GM18502 (cell line): ENCODE measurements at regions not wholly inside any gene's neighbourhood (a gene's known extent, or its start where the extent isn't known, plus 50 kb on each side); places are given as distances from the start of the nearest gene placed in this dataset.

Experiments used
- ATAC-seq: cut with Tn5 transposase; IDR thresholded peaks from one replicate; pipeline ENCODE4 v1.9.1; 2021; ENCODE audit warnings: mild to moderate bottlenecking; ENCODE audit not compliant: unreplicated experiment, poor library complexity

- ATAC-seq, result no peak
These were observed 181.4 kb downstream of the CXCL12 start for GRCh38 chr10:44203535-44203934.

- no peak for ATAC-seq
These were observed 181.9 kb downstream of the CXCL12 start for GRCh38 chr10:44202952-44203351.

- no peak for ATAC-seq
These were observed 183.2 kb downstream of the CXCL12 start for GRCh38 chr10:44201656-44202055.

GRCh38 chr10:44201011-44201410 lies 183.9 kb downstream of the CXCL12 start:
- no peak for ATAC-seq

GRCh38 chr10:44199991-44200655 lies 184.8 kb downstream of the CXCL12 start:
- ATAC-seq, result no peak

- ATAC-seq, result no peak
These were observed 185.6 kb downstream of the CXCL12 start for GRCh38 chr10:44199267-44199666.

- ATAC-seq, result no peak
These were observed 186.2 kb downstream of the CXCL12 start for GRCh38 chr10:44198780-44199097.

- ATAC-seq, result no peak
These were observed 186.7 kb downstream of the CXCL12 start for GRCh38 chr10:44198096-44198779.

GRCh38 chr10:44197646-44198045 lies 187.3 kb downstream of the CXCL12 start:
- ATAC-seq, result no peak

GRCh38 chr10:44196336-44196735 lies 188.6 kb downstream of the CXCL12 start:
- ATAC-seq, result no peak

- no peak for ATAC-seq
These were observed 188.9 kb downstream of the CXCL12 start for GRCh38 chr10:44196008-44196320.

GRCh38 chr10:44195112-44196007 lies 189.5 kb downstream of the CXCL12 start:
- no peak for ATAC-seq

- ATAC-seq, result no peak
These were observed 190.5 kb downstream of the CXCL12 start for GRCh38 chr10:44194435-44194834.

- no peak for ATAC-seq
These were observed 191.2 kb downstream of the CXCL12 start for GRCh38 chr10:44193567-44194220.

GRCh38 chr10:44193166-44193565 lies 191.7 kb downstream of the CXCL12 start:
- no peak for ATAC-seq

- no peak for ATAC-seq
These were observed 192.5 kb downstream of the CXCL12 start for GRCh38 chr10:44192435-44192834.

GRCh38 chr10:44190541-44190940 lies 194.4 kb downstream of the CXCL12 start:
- no peak for ATAC-seq

GRCh38 chr10:44186821-44187220 lies 198.1 kb downstream of the CXCL12 start:
- no peak for ATAC-seq

GRCh38 chr10:44186150-44186549 lies 198.7 kb downstream of the CXCL12 start:
- no peak for ATAC-seq

- ATAC-seq, result no peak
These were observed 199.6 kb downstream of the CXCL12 start for GRCh38 chr10:44185315-44185666.
